Loucy (cell line): ENCODE measurements at regions not wholly inside any gene's neighbourhood (a gene's known extent, or its start where the extent isn't known, plus 50 kb on each side); places are given as distances from the start of the nearest gene placed in this dataset.

Experiments
- H2AFZ ChIP-seq: fragments of 200-600 bp; sonication (generic); 2 replicates; pipeline ENCODE4 v1.6.0; 2016; ENCODE audit warnings: antibody characterized with exemption, mild to moderate bottlenecking, low read length, moderate library complexity
- H3F3A ChIP-seq: fragments of 200-600 bp; 2 replicates; pipeline ENCODE4 v1.6.0; 2016; ENCODE audit warnings: antibody characterized with exemption, low read depth, mild to moderate bottlenecking
- H3K27me3 ChIP-seq: fragments of 200-600 bp; sonication (generic); 2 replicates; pipeline ENCODE4 v1.6.1; 2014; ENCODE audit warnings: low read length, mild to moderate bottlenecking; ENCODE audit not compliant: insufficient read depth, poor library complexity, severe bottlenecking
- H3K36me3 ChIP-seq: fragments of 200-600 bp; sonication (generic); 2 replicates; pipeline ENCODE4 v1.6.1; 2016; ENCODE audit warnings: low read length; ENCODE audit not compliant: insufficient read depth
- H3K4me1 ChIP-seq: fragments of 200-600 bp; sonication (generic); 2 replicates; pipeline ENCODE4 v1.5.1; 2014; ENCODE audit warnings: low read length, mild to moderate bottlenecking; ENCODE audit not compliant: insufficient read depth, poor library complexity, severe bottlenecking
- H3K4me2 ChIP-seq: fragments of 200-600 bp; sonication (generic); 2 replicates; pipeline ENCODE4 v1.6.0; 2014; ENCODE audit warnings: antibody characterized with exemption, low read length, low read depth, mild to moderate bottlenecking; ENCODE audit not compliant: poor library complexity, severe bottlenecking
- H3K4me3 ChIP-seq: fragments of 200-600 bp; sonication (generic); 2 replicates; pipeline ENCODE4 v1.5.1; 2014; ENCODE audit warnings: low read length, mild to moderate bottlenecking, mixed read lengths; ENCODE audit not compliant: poor library complexity, severe bottlenecking
- H3K79me2 ChIP-seq: fragments of 200-600 bp; sonication (generic); 2 replicates; pipeline ENCODE4 v1.6.1; 2014; ENCODE audit warnings: low read length; ENCODE audit not compliant: insufficient read depth
- H3K9ac ChIP-seq: fragments of 200-600 bp; sonication (generic); 2 replicates; pipeline ENCODE4 v1.6.0; 2014; ENCODE audit warnings: mild to moderate bottlenecking, low read depth, low read length, moderate library complexity; ENCODE audit not compliant: poor library complexity, severe bottlenecking
- H3K9me2 ChIP-seq: fragments of 200-600 bp; sonication (generic); replicated peaks from 2 replicates; pipeline ENCODE4 v1.6.1; 2016; ENCODE audit warnings: low read depth, low read length, mixed read lengths
- H3K9me3 ChIP-seq: fragments of 200-600 bp; sonication (generic); 2 replicates; pipeline ENCODE4 v1.6.1; 2014; ENCODE audit warnings: mild to moderate bottlenecking, antibody characterized with exemption, low read length, low read depth; ENCODE audit not compliant: insufficient read depth
- H4K20me1 ChIP-seq: fragments of 200-600 bp; sonication (generic); 2 replicates; pipeline ENCODE4 v1.6.0; 2014; ENCODE audit warnings: antibody characterized with exemption, low read length, mild to moderate bottlenecking; ENCODE audit not compliant: insufficient read depth, poor library complexity, severe bottlenecking
- EZH2phosphoT487 ChIP-seq: fragments of 200-600 bp; IDR thresholded peaks from 2 replicates; pipeline ENCODE4 v1.6.1; 2018; ENCODE audit warnings: antibody characterized with exemption, mild to moderate bottlenecking, moderate library complexity, borderline replicate concordance
- TF ChIP-seq, protein P1 (sequence below): fragments of 200-600 bp; sonication (generic); conservative IDR thresholded peaks from 2 replicates; pipeline ENCODE4 v1.5.1; 2014; ENCODE audit warnings: mild to moderate bottlenecking, antibody characterized with exemption, low read length

GRCh38 chr6:140677781-140678528 is 1303.5 kb upstream of the CITED2 start:
- no peaks in the 10 kb centered on the region for H3K9me3 ChIP-seq
- no peak overlapping the region for H3K4me2 ChIP-seq
- no peak for TF ChIP-seq EZH2phosphoT487
- TF ChIP-seq, protein P1, sequence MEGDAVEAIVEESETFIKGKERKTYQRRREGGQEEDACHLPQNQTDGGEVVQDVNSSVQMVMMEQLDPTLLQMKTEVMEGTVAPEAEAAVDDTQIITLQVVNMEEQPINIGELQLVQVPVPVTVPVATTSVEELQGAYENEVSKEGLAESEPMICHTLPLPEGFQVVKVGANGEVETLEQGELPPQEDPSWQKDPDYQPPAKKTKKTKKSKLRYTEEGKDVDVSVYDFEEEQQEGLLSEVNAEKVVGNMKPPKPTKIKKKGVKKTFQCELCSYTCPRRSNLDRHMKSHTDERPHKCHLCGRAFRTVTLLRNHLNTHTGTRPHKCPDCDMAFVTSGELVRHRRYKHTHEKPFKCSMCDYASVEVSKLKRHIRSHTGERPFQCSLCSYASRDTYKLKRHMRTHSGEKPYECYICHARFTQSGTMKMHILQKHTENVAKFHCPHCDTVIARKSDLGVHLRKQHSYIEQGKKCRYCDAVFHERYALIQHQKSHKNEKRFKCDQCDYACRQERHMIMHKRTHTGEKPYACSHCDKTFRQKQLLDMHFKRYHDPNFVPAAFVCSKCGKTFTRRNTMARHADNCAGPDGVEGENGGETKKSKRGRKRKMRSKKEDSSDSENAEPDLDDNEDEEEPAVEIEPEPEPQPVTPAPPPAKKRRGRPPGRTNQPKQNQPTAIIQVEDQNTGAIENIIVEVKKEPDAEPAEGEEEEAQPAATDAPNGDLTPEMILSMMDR: no peak

GRCh38 chr6:140671926-140672325 is 1297.5 kb upstream of the CITED2 start:
- Histone ChIP-seq H3K9ac (no peak overlapping the region), H3K4me3 (no peak overlapping the region), H3F3A (no peaks in the 10 kb centered on the region), H3K27me3 (no peaks in the 10 kb centered on the region), H3K36me3 (no peaks in the 10 kb centered on the region), H4K20me1 (no peaks in the 10 kb centered on the region), H3K4me1 (no peaks in the 10 kb centered on the region), H3K9me3 (no peaks in the 10 kb centered on the region), H2AFZ (no peak overlapping the region), H3K9me2 (no peaks in the 10 kb centered on the region), H3K79me2 (no peaks in the 10 kb centered on the region), H3K4me2 (no peak overlapping the region)
- no peak for TF ChIP-seq EZH2phosphoT487
- TF ChIP-seq, protein P1: peak; percentile 16; the same call in 1 of the 2 replicates

More at GRCh38 chr6:140677781-140678528, 1303.5 kb upstream of the CITED2 start:
- Histone ChIP-seq H3K9ac (no peak overlapping the region), H3K27me3 (no peaks in the 10 kb centered on the region), H3K9me2 (no peaks in the 10 kb centered on the region), H3F3A (no peaks in the 10 kb centered on the region), H2AFZ (no peak overlapping the region), H3K36me3 (no peaks in the 10 kb centered on the region), H3K4me3 (no peak overlapping the region), H4K20me1 (no peaks in the 10 kb centered on the region), H3K79me2 (no peaks in the 10 kb centered on the region), H3K4me1 (no peaks in the 10 kb centered on the region)

GRCh38 chr6:140670021-140670420 is 1295.6 kb upstream of the CITED2 start:
- Histone ChIP-seq H3F3A (no peaks in the 10 kb centered on the region), H3K4me1 (no peaks in the 10 kb centered on the region), H2AFZ (no peak overlapping the region), H3K36me3 (no peaks in the 10 kb centered on the region), H3K9me2 (no peaks in the 10 kb centered on the region), H3K79me2 (no peaks in the 10 kb centered on the region), H3K27me3 (no peaks in the 10 kb centered on the region), H3K9ac (no peak overlapping the region), H4K20me1 (no peaks in the 10 kb centered on the region), H3K4me3 (no peak overlapping the region), H3K4me2 (no peak overlapping the region), H3K9me3 (no peaks in the 10 kb centered on the region)
- TF ChIP-seq, protein P1: no peak
- no peak for TF ChIP-seq EZH2phosphoT487
